ENCODE measurements at regions not wholly inside any gene's neighbourhood (a gene's known extent, or its start where the extent isn't known, plus 50 kb on each side); places are given as distances from the start of the nearest gene placed in this dataset.

DNA sequence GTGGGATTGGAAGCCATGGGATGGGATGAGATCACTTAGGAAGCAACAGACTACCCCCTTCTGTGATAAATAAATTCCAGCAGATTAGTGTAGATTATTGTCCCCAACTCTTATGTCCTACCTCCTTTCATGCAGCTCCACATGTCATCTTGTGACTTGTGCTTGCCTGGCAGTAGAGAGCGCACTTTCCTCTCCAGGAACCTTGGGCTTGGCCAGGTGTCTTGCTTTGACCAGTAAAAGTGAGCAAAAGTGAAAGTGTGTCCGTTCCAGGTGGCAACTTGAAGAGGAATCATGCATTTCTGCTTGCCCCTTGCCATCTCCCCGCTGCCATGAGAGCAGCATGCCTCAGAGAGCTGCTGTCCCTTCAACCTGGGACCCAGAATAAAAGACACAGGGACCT lies 122.9 kb upstream of the ERG start:
- TF ChIP-seq, protein P1, sequence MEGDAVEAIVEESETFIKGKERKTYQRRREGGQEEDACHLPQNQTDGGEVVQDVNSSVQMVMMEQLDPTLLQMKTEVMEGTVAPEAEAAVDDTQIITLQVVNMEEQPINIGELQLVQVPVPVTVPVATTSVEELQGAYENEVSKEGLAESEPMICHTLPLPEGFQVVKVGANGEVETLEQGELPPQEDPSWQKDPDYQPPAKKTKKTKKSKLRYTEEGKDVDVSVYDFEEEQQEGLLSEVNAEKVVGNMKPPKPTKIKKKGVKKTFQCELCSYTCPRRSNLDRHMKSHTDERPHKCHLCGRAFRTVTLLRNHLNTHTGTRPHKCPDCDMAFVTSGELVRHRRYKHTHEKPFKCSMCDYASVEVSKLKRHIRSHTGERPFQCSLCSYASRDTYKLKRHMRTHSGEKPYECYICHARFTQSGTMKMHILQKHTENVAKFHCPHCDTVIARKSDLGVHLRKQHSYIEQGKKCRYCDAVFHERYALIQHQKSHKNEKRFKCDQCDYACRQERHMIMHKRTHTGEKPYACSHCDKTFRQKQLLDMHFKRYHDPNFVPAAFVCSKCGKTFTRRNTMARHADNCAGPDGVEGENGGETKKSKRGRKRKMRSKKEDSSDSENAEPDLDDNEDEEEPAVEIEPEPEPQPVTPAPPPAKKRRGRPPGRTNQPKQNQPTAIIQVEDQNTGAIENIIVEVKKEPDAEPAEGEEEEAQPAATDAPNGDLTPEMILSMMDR (IDR thresholded peaks at IDR 0.05): peak in 2 of 5 experiments; percentile 9 to 16
- TF ChIP-seq EP300 (IDR thresholded peaks at IDR 0.05; ENCODE audit: low read depth): no peak
- no peak for TF ChIP-seq POLR2AphosphoS5 (IDR thresholded peaks at IDR 0.05)
- no peak for TF ChIP-seq POLR2A (IDR thresholded peaks at IDR 0.05)
